Type B pancreatic cell (in vitro differentiated cells): ENCODE measurements at regions not wholly inside any gene's neighbourhood (a gene's known extent, or its start where the extent isn't known, plus 50 kb on each side); places are given as distances from the start of the nearest gene placed in this dataset.

Experiments used
- DNase-seq: peaks from one replicate; pipeline ENCODE4 v3.0.0; 2021; ENCODE audit warnings: mixed read lengths; ENCODE audit not compliant: unreplicated experiment; ENCODE audit errors: extremely low spot score
- H3K27ac Mint-ChIP-seq: 2 replicates; pipeline ENCODE4 v1.8.0; 2021; ENCODE audit warnings: mild to moderate bottlenecking, mixed read lengths
- H3K27me3 Mint-ChIP-seq: 2 replicates; pipeline ENCODE4 v1.8.0; 2021; ENCODE audit warnings: mixed read lengths
- H3K36me3 Mint-ChIP-seq: 2 replicates; pipeline ENCODE4 v1.8.0; 2021; ENCODE audit warnings: mixed read lengths
- H3K4me1 Mint-ChIP-seq: one replicate; pipeline ENCODE4 v1.8.0; 2021; ENCODE audit warnings: mixed read lengths; ENCODE audit not compliant: unreplicated experiment
- H3K4me3 Mint-ChIP-seq: 2 replicates; pipeline ENCODE4 v1.8.0; 2021; ENCODE audit warnings: mild to moderate bottlenecking, mixed read lengths
- H3K9me3 Mint-ChIP-seq: 2 replicates; pipeline ENCODE4 v1.8.0; 2021; ENCODE audit warnings: mixed read lengths
- CTCF ChIP-seq: fragments of 200-600 bp; sonication (generic); conservative IDR thresholded peaks from 2 replicates; pipeline ENCODE4 v1.5.0; 2021; ENCODE audit warnings: antibody characterized with exemption, mild to moderate bottlenecking

- Mint-ChIP-seq H3K27me3 (peaks cover 18% of the 10 kb centered on the region), H3K9me3 (peaks cover 3% of the 10 kb centered on the region), H3K27ac (no peak overlapping the region), H3K4me1 (peaks cover 9% of the 10 kb centered on the region), H3K4me3 (no peak overlapping the region), H3K36me3 (no peaks in the 10 kb centered on the region)
- no peak for TF ChIP-seq CTCF
- no peak for DNase-seq
These were observed 188.1 kb downstream of the CD83 start for GRCh38 chr6:14305624-14306023.

DNA sequence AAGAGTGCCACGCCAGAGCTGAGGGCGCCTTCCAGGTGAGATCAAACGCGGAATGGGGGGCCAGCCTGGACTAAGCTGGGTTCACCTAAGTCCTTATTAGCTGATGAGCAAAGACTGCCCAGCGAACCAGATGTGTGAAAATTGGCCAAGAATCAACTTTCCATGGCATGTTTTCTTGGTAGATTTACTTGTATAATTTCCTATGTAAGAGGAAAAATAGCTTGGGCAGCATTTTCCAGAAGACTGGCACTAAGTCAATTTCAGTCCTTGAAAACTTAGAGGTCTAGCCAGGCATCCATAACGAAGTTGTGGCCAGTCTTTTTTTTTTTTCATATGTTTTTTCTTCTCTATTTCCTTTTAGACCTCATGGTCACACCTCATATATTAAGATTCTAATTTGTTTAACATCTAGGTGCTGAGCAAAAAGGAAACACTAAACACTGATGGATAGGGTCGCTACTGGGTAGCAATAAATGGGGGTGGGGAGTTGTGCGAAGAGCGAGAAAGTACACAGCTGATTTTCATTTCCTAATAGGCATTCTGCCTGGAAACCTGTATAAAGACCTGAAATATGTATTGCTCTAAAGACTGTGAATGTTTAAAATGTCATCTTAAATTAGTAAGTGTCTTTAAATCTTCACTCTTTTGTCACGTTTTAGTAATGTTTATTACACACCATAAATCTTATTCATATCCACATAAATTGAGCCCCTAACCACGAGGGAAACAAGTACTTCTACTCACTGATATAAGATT lies 188.8 kb downstream of the CD83 start:
- no peak for DNase-seq
- Mint-ChIP-seq H3K36me3 (no peaks in the 10 kb centered on the region), H3K4me1 (peaks cover 9% of the 10 kb centered on the region), H3K27ac (no peak overlapping the region), H3K27me3 (peaks cover 16% of the 10 kb centered on the region), H3K4me3 (no peak overlapping the region), H3K9me3 (peaks cover 3% of the 10 kb centered on the region)
- TF ChIP-seq CTCF = no peak

DNA sequence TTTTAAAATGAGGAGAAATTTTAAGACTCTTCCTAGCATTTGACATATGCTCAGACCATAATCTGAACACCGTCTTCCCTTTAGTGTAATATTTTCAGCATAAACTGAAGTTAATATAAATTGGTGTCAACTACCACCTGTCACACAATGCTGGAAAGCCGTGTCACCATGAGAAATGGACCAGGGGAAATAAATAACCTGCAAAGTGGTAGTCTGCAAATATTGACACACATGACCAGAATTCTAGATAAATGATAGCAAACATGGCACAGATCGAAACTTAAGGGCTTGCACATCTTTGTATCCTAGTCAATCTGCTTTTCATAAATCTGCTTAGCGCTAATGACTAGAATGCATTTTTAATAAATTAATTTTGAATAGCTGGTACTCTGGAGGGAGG lies 191.9 kb downstream of the CD83 start:
- no peak for TF ChIP-seq CTCF
- Mint-ChIP-seq H3K36me3 (no peaks in the 10 kb centered on the region), H3K4me3 (no peak overlapping the region), H3K27ac (no peak overlapping the region), H3K4me1 (peaks cover 9% of the 10 kb centered on the region), H3K9me3 (peaks cover 9% of the 10 kb centered on the region), H3K27me3 (no peaks in the 10 kb centered on the region)
- no peak for DNase-seq

DNA sequence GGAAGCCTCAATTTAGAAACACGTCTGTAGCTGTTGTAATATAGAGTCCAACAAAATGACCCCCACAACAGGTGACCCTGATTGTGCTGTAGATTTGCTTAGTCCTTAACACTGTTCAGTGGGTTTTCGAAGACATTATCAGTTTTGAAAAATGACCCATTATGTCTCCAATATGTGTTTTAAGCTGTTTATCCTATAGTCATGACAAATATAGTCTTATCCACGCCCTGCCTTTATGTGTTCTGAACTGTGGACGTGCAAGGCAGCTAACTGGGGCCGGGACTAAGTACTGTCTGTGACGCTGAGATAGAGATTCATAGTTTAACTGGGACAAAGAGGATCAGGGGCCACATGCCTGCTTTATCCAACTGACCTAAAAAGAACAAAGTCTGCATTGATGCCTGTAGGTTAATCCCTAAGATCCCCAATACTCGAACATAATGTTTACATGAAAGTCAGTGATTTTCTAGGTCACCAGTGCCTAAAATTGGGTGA lies 192.4 kb downstream of the CD83 start:
- Mint-ChIP-seq H3K4me3 (no peak overlapping the region), H3K27ac (no peak overlapping the region), H3K4me1 (peaks cover 11% of the 10 kb centered on the region), H3K36me3 (no peaks in the 10 kb centered on the region), H3K27me3 (no peaks in the 10 kb centered on the region), H3K9me3 (peaks cover 9% of the 10 kb centered on the region)
- no peak for DNase-seq
- no peak for TF ChIP-seq CTCF

DNA sequence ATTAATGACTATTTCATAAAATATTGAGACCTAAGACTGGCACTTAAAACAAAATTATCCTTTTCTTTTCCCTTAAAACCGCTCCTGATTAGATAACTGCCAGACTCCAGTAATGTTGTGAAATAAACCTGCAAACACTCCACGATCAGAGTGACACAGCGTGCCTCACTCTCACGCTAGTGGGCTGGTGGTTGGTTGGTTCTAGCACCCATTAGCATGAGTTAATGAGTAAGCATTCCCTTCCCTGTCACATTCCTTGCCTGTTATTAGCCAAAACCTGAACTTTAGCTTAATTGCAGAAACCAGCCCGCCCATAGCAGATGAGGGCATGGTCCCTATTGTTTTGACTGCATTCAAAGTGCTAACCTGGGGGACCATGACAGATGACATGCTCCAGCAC lies 193.4 kb downstream of the CD83 start:
- Mint-ChIP-seq H3K4me1 (peaks cover 20% of the 10 kb centered on the region), H3K27ac (peak overlapping the region; percentile 54), H3K27me3 (no peaks in the 10 kb centered on the region), H3K9me3 (peaks cover 9% of the 10 kb centered on the region), H3K36me3 (no peaks in the 10 kb centered on the region), H3K4me3 (no peak overlapping the region)
- TF ChIP-seq CTCF = no peak
- no peak for DNase-seq
